Right renal pelvis (tissue), 4 donors: ENCODE measurements at regions not wholly inside any gene's neighbourhood (a gene's known extent, or its start where the extent isn't known, plus 50 kb on each side); places are given as distances from the start of the nearest gene placed in this dataset.

Experiments
- DNase-seq, 4 donors: peaks; one replicate each; pipeline ENCODE4 v3.0.0-alpha.2; 2013; ENCODE audit warnings: low read depth in 4 of 4, low spot score in 3 of 4, missing footprints in 1 of 4

- DNase-seq, result no peak
Measured at GRCh38 chr11:80173371-80174136, 732.7 kb upstream of the TENM4 start.

DNA sequence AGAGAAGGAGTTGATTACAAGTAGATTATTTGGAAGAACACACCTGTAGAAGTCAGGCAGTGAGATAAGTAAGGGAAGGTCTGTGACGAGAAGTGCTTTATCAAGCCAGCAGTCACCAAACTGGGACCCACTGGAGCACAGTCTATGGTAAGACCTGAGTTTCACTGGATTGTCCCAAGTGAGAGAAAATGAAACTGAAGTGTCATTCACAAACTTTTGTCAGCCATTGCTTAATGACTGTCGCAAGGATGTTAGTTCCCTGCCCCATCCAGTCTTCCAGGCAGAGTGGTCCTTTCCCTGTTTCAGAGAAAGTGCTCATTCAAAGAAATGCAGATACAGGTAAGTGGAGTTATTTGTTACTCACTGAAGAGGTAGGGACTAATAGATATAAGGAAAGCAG is 728.0 kb upstream of the TENM4 start:
- DNase-seq, result no peak

- no peak for DNase-seq
Measured at GRCh38 chr11:80167766-80168165, 726.9 kb upstream of the TENM4 start.

GRCh38 chr11:80165744-80166143 is 724.9 kb upstream of the TENM4 start:
- DNase-seq, result no peak

DNA sequence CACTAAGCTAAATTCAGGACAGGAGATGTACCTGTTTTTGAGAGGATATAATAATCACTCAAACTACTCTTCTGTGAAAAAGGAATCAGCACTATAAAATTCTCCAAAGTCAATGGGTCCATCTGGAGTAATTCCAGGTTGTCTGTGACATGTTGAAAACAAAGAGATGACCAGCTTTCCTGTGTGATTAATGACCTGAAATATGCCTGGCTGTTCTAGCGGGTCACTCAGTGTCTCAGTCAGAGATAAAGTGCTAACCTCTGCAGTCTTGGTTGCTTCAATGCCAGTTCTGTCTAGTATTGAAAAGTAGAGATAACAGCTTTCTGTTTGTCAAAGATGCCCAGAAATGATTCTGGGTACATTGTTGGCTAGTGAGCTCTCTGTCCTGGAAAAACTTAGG is 722.6 kb upstream of the TENM4 start:
- DNase-seq, result no peak

DNA sequence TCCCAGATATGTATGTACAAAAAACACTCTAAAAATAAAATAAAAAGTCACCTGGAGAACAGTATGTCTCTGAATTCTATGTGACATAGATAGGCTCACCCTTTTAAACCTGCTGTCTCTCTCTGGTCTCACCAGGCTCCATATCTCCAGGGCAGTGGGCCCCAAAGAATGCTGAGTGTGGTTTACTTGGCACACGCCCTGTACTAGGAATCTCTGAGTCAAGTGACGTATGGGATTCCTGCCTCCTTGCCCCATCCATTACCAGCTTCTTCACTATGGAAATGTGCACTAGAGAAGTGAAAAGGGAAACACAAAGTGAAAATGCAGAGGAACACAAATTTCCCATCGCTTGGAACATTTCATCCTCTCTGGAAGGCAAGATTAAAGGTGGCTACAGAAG is 722.2 kb upstream of the TENM4 start:
- no peak for DNase-seq

DNA sequence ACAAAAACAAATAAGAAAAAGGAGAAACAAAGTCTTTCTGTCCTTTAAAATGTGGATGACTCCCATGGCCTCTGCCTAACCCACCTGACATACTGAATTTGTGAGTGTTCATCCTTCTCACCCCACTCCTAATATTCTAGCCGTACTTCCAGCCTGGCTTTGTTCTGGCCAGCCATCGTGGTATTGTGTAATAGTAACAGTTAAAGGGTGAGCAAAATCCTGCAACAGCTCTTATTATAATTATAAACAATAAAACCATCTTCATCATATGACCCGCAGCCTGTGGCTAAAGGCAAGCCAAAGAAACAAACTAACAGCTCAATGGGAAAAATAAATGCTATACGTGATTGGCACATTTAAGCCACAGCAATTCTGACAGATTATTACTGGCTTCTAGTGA is 721.6 kb upstream of the TENM4 start:
- no peak for DNase-seq

DNA sequence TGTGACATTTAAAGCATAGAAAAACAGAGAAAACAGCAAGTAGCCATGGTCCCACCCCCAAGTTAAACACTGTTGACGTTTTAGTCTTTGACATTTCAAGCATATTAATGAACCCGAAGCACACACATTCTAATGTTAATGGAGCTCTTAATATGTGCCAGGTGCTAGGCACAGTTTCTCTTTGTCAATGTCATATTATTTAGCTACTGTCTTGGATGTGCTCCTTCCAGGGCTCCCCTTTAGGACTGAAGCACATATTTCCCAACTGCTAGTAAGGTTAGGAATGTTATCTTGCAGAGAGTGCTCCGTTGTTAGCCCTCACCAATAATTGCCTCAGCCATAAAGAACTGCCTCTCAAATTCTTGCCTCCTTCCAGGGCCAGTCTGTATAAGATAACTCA is 716.6 kb upstream of the TENM4 start:
- no peak for DNase-seq

DNA sequence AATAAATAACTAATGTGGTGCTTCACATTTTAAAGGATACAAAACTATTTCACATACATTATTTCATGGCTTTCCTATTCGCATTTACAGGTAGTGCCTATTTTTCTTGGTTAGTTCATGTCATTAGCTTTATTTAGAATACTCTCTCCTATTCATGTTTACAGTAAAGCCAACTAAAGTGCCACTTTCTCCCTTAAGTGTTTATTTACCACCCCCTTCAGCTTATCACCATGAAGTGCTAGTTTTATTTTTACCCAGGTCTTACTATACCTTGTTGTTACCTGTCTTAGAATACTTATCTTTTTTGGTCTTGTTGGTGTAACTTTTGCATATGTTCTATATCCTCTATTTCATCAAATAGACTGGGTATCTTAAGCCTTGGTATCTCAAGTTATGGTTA is 715.2 kb upstream of the TENM4 start:
- DNase-seq, result no peak

GRCh38 chr11:80155412-80156017 is 714.7 kb upstream of the TENM4 start:
- no peak for DNase-seq

DNA sequence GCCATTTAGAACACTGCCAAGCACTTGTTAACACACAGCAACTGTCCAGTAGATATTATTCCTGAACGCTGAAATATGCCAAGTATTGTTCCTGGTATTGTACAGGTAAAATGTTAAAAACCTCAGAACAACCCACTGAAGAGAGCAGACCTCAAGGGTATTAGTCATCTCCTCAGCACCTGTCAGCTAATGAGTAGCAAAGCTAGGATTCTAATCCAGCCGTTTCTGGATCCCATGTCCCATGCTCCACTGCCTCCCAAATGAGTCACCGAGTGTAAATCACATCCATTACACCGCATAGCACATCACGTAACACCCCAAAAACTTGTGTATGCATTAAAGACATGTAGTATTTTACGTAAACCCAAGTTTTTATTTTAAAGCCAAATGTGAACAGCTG is 705.4 kb upstream of the TENM4 start:
- DNase-seq, result no peak

GRCh38 chr11:80144897-80145594 is 704.2 kb upstream of the TENM4 start:
- no peak for DNase-seq

- no peak for DNase-seq
Measured at GRCh38 chr11:80136991-80137390, 696.2 kb upstream of the TENM4 start.

DNA sequence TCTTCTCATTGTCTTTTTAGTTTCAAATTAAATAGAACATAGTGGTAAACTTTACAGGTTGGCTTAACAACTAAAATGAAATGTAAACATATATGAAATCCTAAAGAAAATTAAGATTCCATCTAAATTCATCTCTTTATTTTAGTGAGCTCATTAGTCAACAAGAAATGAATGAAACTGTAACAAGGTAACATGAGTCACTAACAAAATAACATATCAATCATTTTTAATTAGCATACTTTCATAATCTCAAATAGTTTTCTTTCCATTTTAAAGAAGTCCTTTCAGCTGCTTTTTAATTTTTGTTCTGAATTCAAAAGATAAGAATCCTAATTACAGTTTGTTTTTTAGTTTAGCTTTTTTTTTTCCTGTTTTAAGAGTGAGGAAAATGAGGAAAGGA is 688.6 kb upstream of the TENM4 start:
- DNase-seq, result no peak

GRCh38 chr11:80122211-80122610 is 681.4 kb upstream of the TENM4 start:
- DNase-seq, result no peak

DNA sequence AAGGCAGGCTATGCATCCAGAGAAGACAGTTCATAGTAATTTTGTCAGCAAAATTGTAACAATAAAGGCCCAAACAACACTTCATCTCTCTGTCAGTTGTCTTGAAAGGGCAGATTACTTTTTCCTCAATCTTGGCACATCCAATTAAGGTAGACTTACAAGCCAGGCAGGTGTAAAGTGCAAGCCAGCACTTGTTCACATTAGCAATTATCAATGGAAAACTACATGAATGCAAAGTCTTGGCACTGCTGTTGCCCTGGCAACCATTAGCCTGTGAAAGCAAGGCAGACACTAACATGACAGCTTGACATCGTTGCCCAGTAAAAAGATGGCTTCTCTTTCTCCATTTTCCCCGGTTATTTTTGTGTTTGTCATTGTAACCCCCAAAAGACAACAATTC is 677.2 kb upstream of the TENM4 start:
- no peak for DNase-seq

- DNase-seq, result no peak
Measured at GRCh38 chr11:80116796-80117195, 676.0 kb upstream of the TENM4 start.

DNA sequence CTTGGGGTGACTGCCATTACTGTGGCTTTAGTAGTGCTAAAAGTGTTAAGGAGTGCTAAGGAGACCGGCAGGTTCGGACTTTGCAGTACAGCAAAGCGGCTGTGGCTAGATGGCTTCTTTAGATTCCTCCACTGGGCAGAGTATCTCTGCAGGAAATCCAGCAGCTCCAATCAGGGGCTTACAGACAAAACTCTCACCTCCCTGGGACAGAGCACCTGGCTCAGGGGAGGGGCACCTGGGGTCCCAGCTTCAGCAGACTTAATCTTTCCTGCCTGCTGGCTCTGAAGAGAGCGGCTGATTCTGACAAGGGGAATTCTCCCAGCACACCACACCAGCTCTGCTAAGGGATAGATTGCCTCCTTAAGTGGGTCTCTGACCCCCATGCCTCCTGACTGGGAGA is 668.8 kb upstream of the TENM4 start:
- DNase-seq, result no peak

- no peak for DNase-seq
Measured at GRCh38 chr11:80109031-80109430, 668.2 kb upstream of the TENM4 start.

DNA sequence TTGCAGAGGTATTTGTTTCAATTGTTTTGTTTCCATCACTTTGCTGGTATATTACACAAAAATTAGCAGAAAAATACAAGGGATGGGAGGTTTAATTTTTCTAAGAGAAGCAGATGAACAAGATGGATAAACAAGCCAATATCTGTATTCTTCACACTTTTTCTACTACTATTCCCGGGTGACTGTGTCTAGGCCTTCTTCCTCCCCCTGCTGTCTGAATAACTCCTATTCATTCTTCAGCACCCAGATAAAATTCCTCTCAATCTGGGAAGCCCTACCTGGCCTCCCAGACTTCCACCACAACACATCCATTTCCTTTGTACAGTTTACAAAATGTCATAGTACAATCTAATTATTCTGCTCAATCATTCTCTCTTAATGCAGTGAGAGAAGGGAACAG is 666.6 kb upstream of the TENM4 start:
- no peak for DNase-seq

GRCh38 chr11:80104191-80104590 is 663.4 kb upstream of the TENM4 start:
- no peak for DNase-seq
